K562 (cell line): ENCODE measurements at regions not wholly inside any gene's neighbourhood (a gene's known extent, or its start where the extent isn't known, plus 50 kb on each side); places are given as distances from the start of the nearest gene placed in this dataset.

ENCODE experiments used
- ATAC-seq: fragments of 200-7000 bp; cut with Tn5 transposase; 3 replicates; pipeline ENCODE4 v1.9.1; 2020; ENCODE audit warnings: moderate library complexity
- BruUV-seq: library from RNA; stranded (reverse); fragments of 400-500 nt; replicated peaks from 2 replicates; lab custom pipeline; 2021; lab: Mats Ljungman, UMichigan
- CTCF ChIA-PET: fragments of 300-600 bp; formaldehyde crosslinking; extraction: SDS; loops from one replicate; lab custom pipeline; 2021; ENCODE audit warnings: low intra/inter-chr PET ratio; lab: Yijun Ruan, JAX
- POLR2A ChIA-PET: fragments of 300-600, 350-650 bp; sonication (Branson Sonifier 250); formaldehyde crosslinking; extraction: SDS; loops from one replicate; lab custom pipeline; 2021; ENCODE audit warnings: antibody characterized with exemption, inconsistent platforms; lab: Yijun Ruan, JAX
- DNase-seq, 4 experiments: peaks; one replicate each; pipeline versions ENCODE4 v3.0.0 to v3.0.0-alpha.2; 2011 to 2018; ENCODE audit warnings: low spot score in 3 of 4, mixed read lengths in 3 of 4; ENCODE audit errors: extremely low read depth in 1 of 4
- FAIRE-seq: peaks from 2 replicates; lab custom pipeline; 2011; peaks lifted over from hg19 to GRCh38; lab: Jason Lieb, UNC
- H2AFZ ChIP-seq: 2 replicates; pipeline ENCODE4 v1.6.0; 2011; ENCODE audit warnings: low read depth, low read length, control low read depth, inconsistent platforms
- H3K27ac ChIP-seq: fragments of 200-600 bp; 3 replicates; pipeline ENCODE4 v1.8.0; 2011; ENCODE audit warnings: low read depth, mild to moderate bottlenecking, control low read depth, inconsistent platforms, low read length, moderate library complexity, mixed read lengths; ENCODE audit errors: extremely low read depth
- H3K27me3 ChIP-seq, 2 experiments: fragments of 300-600 bp in 1 of 2; 2 replicates in 1 of 2; 3 replicates in 1 of 2; pipeline versions ENCODE4 v1.6.0 to v1.8.0; 2011; ENCODE audit warnings: inconsistent platforms in 2 of 2, low read length in 2 of 2, mild to moderate bottlenecking in 1 of 2, mixed read lengths in 1 of 2, moderate library complexity in 1 of 2; ENCODE audit not compliant: control insufficient read depth in 2 of 2, insufficient read depth in 2 of 2
- H3K36me3 ChIP-seq: fragments of 300-600 bp; 3 replicates; pipeline ENCODE4 v1.8.0; 2011; ENCODE audit warnings: mild to moderate bottlenecking, low read length, inconsistent platforms; ENCODE audit not compliant: control insufficient read depth, insufficient read depth
- H3K4me1 ChIP-seq, 2 experiments: fragments of 200-600 bp in 1 of 2; replicated peaks in 1 of 2; 2 replicates in 1 of 2; 3 replicates in 1 of 2; pipeline versions ENCODE4 v1.5.1 to v1.8.0; 2011; ENCODE audit warnings: inconsistent platforms in 2 of 2, low read length in 2 of 2, mild to moderate bottlenecking in 1 of 2, mixed read lengths in 1 of 2, moderate library complexity in 1 of 2; ENCODE audit not compliant: control insufficient read depth in 2 of 2, insufficient read depth in 2 of 2
- H3K4me2 ChIP-seq: 2 replicates; pipeline ENCODE4 v1.6.1; 2011; ENCODE audit warnings: low read length, control low read depth, inconsistent platforms, mixed read lengths; ENCODE audit not compliant: insufficient read depth
- H3K4me3 ChIP-seq: fragments of 200-600 bp; sonication (generic), shearing (Covaris generic); 2 replicates; pipeline ENCODE4 v1.5.1; 2016; ENCODE audit warnings: control low read depth, inconsistent platforms
- H3K79me2 ChIP-seq: fragments of 200-600 bp; 3 replicates; pipeline ENCODE4 v1.8.0; 2011; ENCODE audit warnings: low read length, inconsistent platforms; ENCODE audit not compliant: control insufficient read depth, insufficient read depth
- H3K9ac ChIP-seq, 2 experiments: 2 replicates each; pipeline versions ENCODE4 v1.6.0 to v1.6.1; 2011; ENCODE audit warnings: low read depth in 2 of 2, low read length in 2 of 2, control low read depth in 1 of 2, inconsistent platforms in 1 of 2, mild to moderate bottlenecking in 1 of 2, mixed read lengths in 1 of 2; ENCODE audit not compliant: insufficient read depth in 1 of 2
- H3K9me1 ChIP-seq: one replicate; pipeline ENCODE4 v1.6.0; 2011; ENCODE audit warnings: inconsistent platforms, mild to moderate bottlenecking, low read length, moderate library complexity; ENCODE audit not compliant: control insufficient read depth, insufficient read depth
- H3K9me3 ChIP-seq: replicated peaks from 2 replicates; pipeline ENCODE4 v1.5.1; 2011; ENCODE audit warnings: low read depth, low read length, inconsistent platforms; ENCODE audit not compliant: control insufficient read depth, insufficient read depth
- H4K20me1 ChIP-seq: replicated peaks from 2 replicates; pipeline ENCODE4 v1.6.1; 2011; ENCODE audit warnings: low read length, inconsistent platforms, mixed read lengths; ENCODE audit not compliant: control insufficient read depth, insufficient read depth
- AFF1 ChIP-seq, 2 experiments: fragments of 450-650 bp; IDR thresholded peaks; 2 replicates each; pipeline ENCODE4 v1.6.1; 2018; ENCODE audit warnings: mild to moderate bottlenecking in 2 of 2, low read depth in 1 of 2; ENCODE audit not compliant: partially characterized antibody in 2 of 2
- MTA2 ChIP-seq: fragments of 450-650 bp; IDR thresholded peaks from 2 replicates; pipeline ENCODE4 v1.6.1; 2016; ENCODE audit warnings: low read depth
- NFE2 ChIP-seq: IDR thresholded peaks from 2 replicates; pipeline ENCODE4 v1.6.1; 2014; ENCODE audit warnings: antibody characterized with exemption, low read depth
- TCF15 ChIP-seq: fragments of 250-450 bp; sonication (Bioruptor Pico); IDR thresholded peaks from 2 replicates; pipeline ENCODE4 v1.8.0; 2022; ENCODE audit warnings: moderate library complexity, mild to moderate bottlenecking, inconsistent platforms
- ZFX ChIP-seq: sonication (generic); formaldehyde crosslinking; IDR thresholded peaks from 2 replicates; pipeline ENCODE4 v1.8.0; 2022; ENCODE audit warnings: mild to moderate bottlenecking, missing genetic modification reagents, moderate library complexity
- WGBS: fragments of 100-300 bp; shearing (Covaris generic); methylation state at CpG from one replicate; pipeline ENCODE4 v1.1.6; 2016; ENCODE audit warnings: low coverage, mixed read lengths; ENCODE audit not compliant: insufficient coverage; ENCODE audit errors: missing lambda C conversion rate; 5-methylcytosine and 5-hydroxymethylcytosine counted together
- in situ Hi-C: fragments of 300-500 bp; cut with MboI; formaldehyde crosslinking; loops from 4 replicates; pipeline ENCODE4 v1.15.0; 2018; ENCODE audit warnings: inconsistent platforms, mixed read lengths
- intact Hi-C: fragments of 100-400 bp; cut with micrococcal nuclease; formaldehyde crosslinking; loops from 2 replicates; pipeline ENCODE4 v1.14.2; 2022

GRCh38 chr20:48146877-48147276 lies 361.6 kb upstream of the SULF2 start (continued):
- TF ChIP-seq AFF1 (IDR thresholded peaks at IDR 0.05; ENCODE audit: low read depth in 1 of 2, partially characterized antibody in 2 of 2) (no peak), NFE2 (no peak), TCF15 (CRISPR knock-in tag) (no peak), MTA2 (no peak)

- Histone ChIP-seq H3K27me3 (peaks cover 0 to 9% of the 10 kb centered on the region in 2 experiments; a peak in 4 of 5 replicates), H3K27ac (no peak overlapping the region), H3K4me2 (no peak overlapping the region), H2AFZ (no peak overlapping the region), H4K20me1 (no peaks in the 10 kb centered on the region), H3K9me3 (no peaks in the 10 kb centered on the region), H3K9me1 (no peaks in the 10 kb centered on the region), H3K4me3 (no peak overlapping the region), H3K79me2 (no peaks in the 10 kb centered on the region), H3K4me1 (peaks cover 0 to 10% of the 10 kb centered on the region in 2 experiments; a peak in 1 of 5 replicates), H3K9ac (no peak overlapping the region), H3K36me3 (no peaks in the 10 kb centered on the region)
- WGBS: 2% methylated on average over 3 of the region's 3 CpGs
- no peak for FAIRE-seq
- BruUV-seq: no TSS peak
- DNase-seq: no peak
- ChIA-PET POLR2A (interaction anchor here (0.5 to 0.7 kb wide), 2 partner anchors 10 to 263 kb away, joined by 3 read pairs; no protein-coding TSS in a partner anchor), CTCF (no interaction called here)
- no peak for ATAC-seq
- in situ Hi-C loops (no loop called here), intact Hi-C loops (no loop called here)
- TF ChIP-seq ZFX (CRISPR knock-in tag): no peak
Observed at GRCh38 chr20:48146308-48146707, 361.0 kb upstream of the SULF2 start.
